ENCODE measurements at regions not wholly inside any gene's neighbourhood (a gene's known extent, or its start where the extent isn't known, plus 50 kb on each side); places are given as distances from the start of the nearest gene placed in this dataset.

GRCh38 chr2:154914561-154914960 lies 216.1 kb downstream of the KCNJ3 start:
- ChIA-PET CTCF (no interaction called here), POLR2A (no interaction called here)
- Histone ChIP-seq H3K27me3 (replicated peaks in 1 of 4; ENCODE audit: control extremely low read depth in 1 of 4, control insufficient read depth in 3 of 4, insufficient read depth in 4 of 4, low read length in 3 of 4) (no peaks in the 10 kb centered on the region), H3K9ac (ENCODE audit: low read length) (no peak overlapping the region), H3K4me1 (ENCODE audit: control insufficient read depth in 2 of 2, insufficient read depth in 2 of 2, low read length in 2 of 2) (no peaks in the 10 kb centered on the region), H2AFZ (ENCODE audit: insufficient read depth, low read depth, low read length, poor library complexity, severe bottlenecking) (no peak overlapping the region), H3K36me3 (replicated peaks in 1 of 2; ENCODE audit: control extremely low read depth in 1 of 2, control insufficient read depth in 1 of 2, extremely low read depth in 1 of 2, insufficient read depth in 2 of 2, low read length in 1 of 2) (no peaks in the 10 kb centered on the region), H3K27ac (ENCODE audit: low read length in 2 of 2) (no peak overlapping the region), H3K79me2 (ENCODE audit: control insufficient read depth, insufficient read depth, low read length) (no peaks in the 10 kb centered on the region), H3K4me3 (ENCODE audit: control extremely low read depth in 1 of 5, extremely low read depth in 1 of 5, insufficient read depth in 1 of 5, low read depth in 2 of 5, low read length in 4 of 5) (no peak overlapping the region), H4K20me1 (ENCODE audit: control insufficient read depth, insufficient read depth, low read length, poor library complexity, severe bottlenecking) (no peaks in the 10 kb centered on the region), H3K4me2 (replicated peaks; ENCODE audit: low read depth, low read length, poor library complexity, severe bottlenecking) (no peak overlapping the region), H3K9me3 (ENCODE audit: control extremely low read depth in 1 of 3, control insufficient read depth in 2 of 3, insufficient read depth in 1 of 3, low read length in 2 of 3) (no peaks in the 10 kb centered on the region)
- ATAC-seq (ENCODE audit: low read depth) (no peak), DNase-seq (no peak)
- no peak overlapping the region for H3K27ac Mint-ChIP-seq
- no CpG with 5 or more reads among the region's 3 CpGs for WGBS (ENCODE audit: insufficient coverage)
- no peaks in the 10 kb centered on the region for H3K27me3 Mint-ChIP-seq
- no peaks in the 10 kb centered on the region for H3K4me1 Mint-ChIP-seq
- no peaks in the 10 kb centered on the region for H3K9me3 Mint-ChIP-seq (ENCODE audit: insufficient read depth)
- intact Hi-C loops (cut with micrococcal nuclease): no loop called here
- TF ChIP-seq EZH2 (IDR thresholded peaks at IDR 0.05; ENCODE audit: borderline replicate concordance, insufficient read depth, low read depth, low read length, poor library complexity, severe bottlenecking): no peak
- TF ChIP-seq CTCF (IDR thresholded peaks at IDR 0.05): no peak
- no peak overlapping the region for H3K4me3 Mint-ChIP-seq

DNA sequence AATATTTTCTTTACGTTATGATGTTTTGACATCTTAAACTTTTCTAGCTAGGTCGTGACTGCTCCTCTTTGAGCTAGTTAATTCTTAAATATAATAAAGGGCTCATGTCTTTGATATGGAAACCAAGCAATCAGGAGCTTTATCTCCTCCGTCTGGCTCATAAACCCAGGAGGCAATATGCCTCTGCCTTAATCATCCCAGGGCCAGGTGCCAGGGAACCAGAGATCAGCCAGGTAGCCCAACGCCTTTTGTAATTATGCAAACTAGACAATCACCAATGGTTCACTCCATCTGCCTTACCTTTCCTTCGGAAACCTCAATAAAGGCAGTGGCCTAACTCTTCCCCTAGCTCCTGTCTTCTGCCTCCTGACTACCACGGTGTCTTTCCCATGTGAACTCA lies 213.7 kb downstream of the KCNJ3 start:
- TF ChIP-seq CTCF (IDR thresholded peaks at IDR 0.05) (no peak), EZH2 (IDR thresholded peaks at IDR 0.05; ENCODE audit: borderline replicate concordance, insufficient read depth, low read depth, low read length, poor library complexity, severe bottlenecking) (no peak)
- no peaks in the 10 kb centered on the region for H4K20me1 ChIP-seq (ENCODE audit: control insufficient read depth, insufficient read depth, low read length, poor library complexity, severe bottlenecking)

More for the DNA sequence above, 213.7 kb downstream of the KCNJ3 start:
- Histone ChIP-seq H3K27ac (ENCODE audit: low read length in 2 of 2) (no peak overlapping the region), H3K4me2 (replicated peaks; ENCODE audit: low read depth, low read length, poor library complexity, severe bottlenecking) (no peak overlapping the region), H3K9me3 (ENCODE audit: control extremely low read depth in 1 of 3, control insufficient read depth in 2 of 3, insufficient read depth in 1 of 3, low read length in 2 of 3) (peaks cover 0 to 11% (median 0%) of the 10 kb centered on the region in 3 donors), H3K4me3 (ENCODE audit: control extremely low read depth in 1 of 5, extremely low read depth in 1 of 5, insufficient read depth in 1 of 5, low read depth in 2 of 5, low read length in 4 of 5) (no peak overlapping the region), H3K27me3 (replicated peaks in 1 of 4; ENCODE audit: control extremely low read depth in 1 of 4, control insufficient read depth in 3 of 4, insufficient read depth in 4 of 4, low read length in 3 of 4) (no peaks in the 10 kb centered on the region), H3K79me2 (ENCODE audit: control insufficient read depth, insufficient read depth, low read length) (no peaks in the 10 kb centered on the region), H3K4me1 (ENCODE audit: control insufficient read depth in 2 of 2, insufficient read depth in 2 of 2, low read length in 2 of 2) (no peaks in the 10 kb centered on the region), H2AFZ (ENCODE audit: insufficient read depth, low read depth, low read length, poor library complexity, severe bottlenecking) (no peak overlapping the region), H3K36me3 (replicated peaks in 1 of 2; ENCODE audit: control extremely low read depth in 1 of 2, control insufficient read depth in 1 of 2, extremely low read depth in 1 of 2, insufficient read depth in 2 of 2, low read length in 1 of 2) (no peaks in the 10 kb centered on the region), H3K9ac (ENCODE audit: low read length) (no peak overlapping the region)
- Mint-ChIP-seq H3K4me3 (no peak overlapping the region), H3K27ac (no peak overlapping the region), H3K4me1 (no peaks in the 10 kb centered on the region), H3K27me3 (no peaks in the 10 kb centered on the region), H3K9me3 (ENCODE audit: insufficient read depth) (no peaks in the 10 kb centered on the region)
- POLR2A ChIA-PET: no interaction called here
- CTCF ChIA-PET: interaction anchor here (0.6 kb wide), 1 partner anchor 367 kb away, joined by 3 read pairs; no protein-coding TSS in a partner anchor
- intact Hi-C loops (cut with micrococcal nuclease): no loop called here
- DNase-seq (no peak), ATAC-seq (ENCODE audit: low read depth) (no peak)
- WGBS (ENCODE audit: insufficient coverage): 100% methylated on average over 2 of the region's 6 CpGs

All from B cell (primary cell).